ENCODE measurements at regions not wholly inside any gene's neighbourhood (a gene's known extent, or its start where the extent isn't known, plus 50 kb on each side); places are given as distances from the start of the nearest gene placed in this dataset.

GRCh38 chr2:51705417-51705816 lies 673.5 kb upstream of the NRXN1 start:
- intact Hi-C loops (cut with DNase I), result no loop called here

GRCh38 chr2:51698021-51698420 lies 666.1 kb upstream of the NRXN1 start:
- 85 to 89% (median 85%) methylated on average over 3 of the region's 3 CpGs for whole genome bisulfite sequencing, 3 donors
- no peak for DNase-seq
- Histone ChIP-seq H3K36me3 (no peaks in the 10 kb centered on the region), H3K27me3 (no peaks in the 10 kb centered on the region), H3K27ac (no peak overlapping the region), H3K4me1 (ENCODE audit: insufficient read depth) (no peaks in the 10 kb centered on the region), H3K9me3 (no peaks in the 10 kb centered on the region), H3K4me3 (no peak overlapping the region)
- intact Hi-C loops (cut with DNase I), result no loop called here
- TF ChIP-seq EP300 (IDR thresholded peaks at IDR 0.05) (no peak), CTCF (IDR thresholded peaks at IDR 0.05) (no peak), POLR2A (IDR thresholded peaks at IDR 0.05) (no peak)

More at GRCh38 chr2:51705417-51705816, 673.5 kb upstream of the NRXN1 start:
- H3K9me3 ChIP-seq, result no peaks in the 10 kb centered on the region
- H3K27ac ChIP-seq, result no peak overlapping the region
- H3K4me3 ChIP-seq, result no peak overlapping the region
- no peaks in the 10 kb centered on the region for H3K4me1 ChIP-seq (ENCODE audit: insufficient read depth)
- H3K27me3 ChIP-seq, result no peaks in the 10 kb centered on the region
- no peak for DNase-seq
- TF ChIP-seq CTCF (IDR thresholded peaks at IDR 0.05) (no peak), EP300 (IDR thresholded peaks at IDR 0.05) (no peak), POLR2A (IDR thresholded peaks at IDR 0.05) (no peak)
- 92 to 97% (median 94%) methylated on average over 1 of the region's 1 CpG for WGBS, 3 donors
- H3K36me3 ChIP-seq, result no peaks in the 10 kb centered on the region

GRCh38 chr2:51697095-51697494 lies 665.2 kb upstream of the NRXN1 start:
- H3K9me3 ChIP-seq, result no peaks in the 10 kb centered on the region
- H3K4me1 ChIP-seq (ENCODE audit: insufficient read depth), result no peaks in the 10 kb centered on the region
- intact Hi-C loops (cut with DNase I), result no loop called here
- 84 to 86% (median 86%) methylated on average over 5 of the region's 5 CpGs for WGBS, 3 donors
- H3K4me3 ChIP-seq, result no peak overlapping the region
- H3K27ac ChIP-seq, result no peak overlapping the region
- no peak for TF ChIP-seq POLR2A (IDR thresholded peaks at IDR 0.05)
- TF ChIP-seq EP300 (IDR thresholded peaks at IDR 0.05), result no peak
- TF ChIP-seq CTCF (IDR thresholded peaks at IDR 0.05), result no peak
- no peaks in the 10 kb centered on the region for H3K27me3 ChIP-seq
- no peak for DNase-seq
- H3K36me3 ChIP-seq, result no peaks in the 10 kb centered on the region

- TF ChIP-seq EP300 (IDR thresholded peaks at IDR 0.05) (no peak), POLR2A (IDR thresholded peaks at IDR 0.05) (no peak), CTCF (IDR thresholded peaks at IDR 0.05) (no peak)
- no peaks in the 10 kb centered on the region for H3K4me1 ChIP-seq (ENCODE audit: insufficient read depth)
- no peak for DNase-seq
- 56 to 82% (median 69%) methylated on average over 1 of the region's 1 CpG for WGBS, 3 donors
- no peak overlapping the region for H3K4me3 ChIP-seq
- intact Hi-C loops (cut with DNase I), result no loop called here
- H3K9me3 ChIP-seq, result no peaks in the 10 kb centered on the region
- no peak overlapping the region for H3K27ac ChIP-seq
- no peaks in the 10 kb centered on the region for H3K27me3 ChIP-seq
- H3K36me3 ChIP-seq, result no peaks in the 10 kb centered on the region
Measured at GRCh38 chr2:51695531-51695930, 663.6 kb upstream of the NRXN1 start.

GRCh38 chr2:51693640-51694039 lies 661.7 kb upstream of the NRXN1 start:
- no peak overlapping the region for H3K27ac ChIP-seq
- H3K9me3 ChIP-seq, result no peaks in the 10 kb centered on the region
- no peak overlapping the region for H3K4me3 ChIP-seq
- no peak for DNase-seq
- intact Hi-C loops (cut with DNase I), result no loop called here
- 12 to 18% (median 17%) methylated on average over 1 of the region's 1 CpG for WGBS, 3 donors
- H3K27me3 ChIP-seq, result no peaks in the 10 kb centered on the region
- H3K36me3 ChIP-seq, result no peaks in the 10 kb centered on the region
- H3K4me1 ChIP-seq (ENCODE audit: insufficient read depth), result no peaks in the 10 kb centered on the region
- no peak for TF ChIP-seq CTCF (IDR thresholded peaks at IDR 0.05)
- TF ChIP-seq POLR2A (IDR thresholded peaks at IDR 0.05), result no peak
- TF ChIP-seq EP300 (IDR thresholded peaks at IDR 0.05), result no peak
